ENCODE measurements at regions not wholly inside any gene's neighbourhood (a gene's known extent, or its start where the extent isn't known, plus 50 kb on each side); places are given as distances from the start of the nearest gene placed in this dataset.

- no peak overlapping the region for H3K4me3 ChIP-seq (ENCODE audit: low read depth, low read length)
- H3K27ac ChIP-seq (ENCODE audit: low read depth, low read length) = no peak overlapping the region
- DNase-seq (ENCODE audit: low read depth, low spot score) = no peak
- H3K27me3 ChIP-seq (ENCODE audit: control insufficient read depth, insufficient read depth, low read length) = no peaks in the 10 kb centered on the region
- TF ChIP-seq CTCF (IDR thresholded peaks at IDR 0.05; ENCODE audit: low read depth, low read length) = no peak
- CTCF ChIA-PET = interaction anchor here (0.6 kb wide), 1 partner anchor 19 kb away, joined by 3 read pairs; no protein-coding TSS in a partner anchor
- POLR2A ChIA-PET = no interaction called here
- H3K9me3 ChIP-seq (ENCODE audit: control insufficient read depth, insufficient read depth, low read length) = no peaks in the 10 kb centered on the region
These were observed 774.8 kb downstream of the KCTD16 start for GRCh38 chr5:144945503-144945902.

GRCh38 chr5:144944936-144945335 lies 774.3 kb downstream of the KCTD16 start:
- DNase-seq (ENCODE audit: low read depth, low spot score) = no peak
- no peak for TF ChIP-seq CTCF (IDR thresholded peaks at IDR 0.05; ENCODE audit: low read depth, low read length)
- POLR2A ChIA-PET = no interaction called here
- Histone ChIP-seq H3K4me3 (ENCODE audit: low read depth, low read length) (no peak overlapping the region), H3K27ac (ENCODE audit: low read depth, low read length) (no peak overlapping the region), H3K27me3 (ENCODE audit: control insufficient read depth, insufficient read depth, low read length) (no peaks in the 10 kb centered on the region), H3K9me3 (ENCODE audit: control insufficient read depth, insufficient read depth, low read length) (no peaks in the 10 kb centered on the region)
- CTCF ChIA-PET = no interaction called here

GRCh38 chr5:144941004-144941403 lies 770.3 kb downstream of the KCTD16 start:
- no peak for DNase-seq (ENCODE audit: low read depth, low spot score)
- POLR2A ChIA-PET = no interaction called here
- Histone ChIP-seq H3K27ac (ENCODE audit: low read depth, low read length) (no peak overlapping the region), H3K27me3 (ENCODE audit: control insufficient read depth, insufficient read depth, low read length) (no peaks in the 10 kb centered on the region), H3K4me3 (ENCODE audit: low read depth, low read length) (no peak overlapping the region), H3K9me3 (ENCODE audit: control insufficient read depth, insufficient read depth, low read length) (no peaks in the 10 kb centered on the region)
- CTCF ChIA-PET = no interaction called here
- no peak for TF ChIP-seq CTCF (IDR thresholded peaks at IDR 0.05; ENCODE audit: low read depth, low read length)

GRCh38 chr5:144918371-144918770 lies 747.7 kb downstream of the KCTD16 start:
- H3K27ac ChIP-seq (ENCODE audit: low read depth, low read length) = no peak overlapping the region
- no peaks in the 10 kb centered on the region for H3K27me3 ChIP-seq (ENCODE audit: control insufficient read depth, insufficient read depth, low read length)
- ChIA-PET POLR2A (no interaction called here), CTCF (no interaction called here)
- H3K9me3 ChIP-seq (ENCODE audit: control insufficient read depth, insufficient read depth, low read length) = no peaks in the 10 kb centered on the region
- DNase-seq (ENCODE audit: low read depth, low spot score) = no peak
- H3K4me3 ChIP-seq (ENCODE audit: low read depth, low read length) = no peak overlapping the region
- TF ChIP-seq CTCF (IDR thresholded peaks at IDR 0.05; ENCODE audit: low read depth, low read length) = no peak

- H3K27ac ChIP-seq (ENCODE audit: low read depth, low read length) = no peak overlapping the region
- H3K4me3 ChIP-seq (ENCODE audit: low read depth, low read length) = no peak overlapping the region
- no peaks in the 10 kb centered on the region for H3K9me3 ChIP-seq (ENCODE audit: control insufficient read depth, insufficient read depth, low read length)
- TF ChIP-seq CTCF (IDR thresholded peaks at IDR 0.05; ENCODE audit: low read depth, low read length) = no peak
- ChIA-PET POLR2A (no interaction called here), CTCF (no interaction called here)
- H3K27me3 ChIP-seq (ENCODE audit: control insufficient read depth, insufficient read depth, low read length) = no peaks in the 10 kb centered on the region
- DNase-seq (ENCODE audit: low read depth, low spot score) = no peak
These were observed 744.8 kb downstream of the KCTD16 start for GRCh38 chr5:144915452-144915851.

Data from AG04450 (cell line).